Right lobe of liver (tissue), 6 donors: ENCODE measurements at regions not wholly inside any gene's neighbourhood (a gene's known extent, or its start where the extent isn't known, plus 50 kb on each side); places are given as distances from the start of the nearest gene placed in this dataset.

Experiments
- ATAC-seq, 4 donors: fragments of 200-7000 bp; cut with Tn5 transposase; one replicate each; pipeline ENCODE4 v1.9.1; 2020; ENCODE audit warnings: mild to moderate bottlenecking in 4 of 4, moderate library complexity in 4 of 4
- DNase-seq, 3 donors: peaks; one replicate each; pipeline ENCODE4 v3.0.0-alpha.2; 2020
- H3K27ac ChIP-seq, 3 donors: fragments of 200-600 bp; one replicate each; pipeline ENCODE4 v1.8.0; 2022
- H3K27me3 ChIP-seq, 2 donors: fragments of 200-600 bp; one replicate each; pipeline ENCODE4 v1.8.0; 2022
- H3K36me3 ChIP-seq, 4 donors: fragments of 200-600 bp; sonication (generic) in 1 of 4; one replicate each; pipeline versions ENCODE4 v1.5.1 to v1.8.0; 2017 to 2022; ENCODE audit warnings: control low read depth in 1 of 4
- H3K4me1 ChIP-seq, 4 donors: fragments of 200-600 bp; sonication (generic) in 1 of 4; one replicate each; pipeline versions ENCODE4 v1.5.1 to v1.8.0; 2017 to 2022; ENCODE audit warnings: control low read depth in 1 of 4
- H3K4me3 ChIP-seq, 3 donors: fragments of 200-600 bp; one replicate each; pipeline ENCODE4 v1.8.0; 2022
- H3K9me3 ChIP-seq, 4 donors: fragments of 200-600 bp; sonication (generic) in 1 of 4; one replicate each; pipeline versions ENCODE4 v1.5.1 to v1.8.0; 2017 to 2022; ENCODE audit warnings: control low read depth in 1 of 4
- CTCF ChIP-seq, 4 donors: fragments of 200-600 bp in 3 of 4; fragments of 450-650 bp in 1 of 4; IDR thresholded peaks; one replicate each; pipeline versions ENCODE4 v1.5.1 to v1.8.0; 2016 to 2022; ENCODE audit warnings: antibody characterized with exemption in 4 of 4, mild to moderate bottlenecking in 2 of 4
- POLR2A ChIP-seq: fragments of 450-650 bp; IDR thresholded peaks from one replicate; pipeline ENCODE4 v1.6.1; 2017; ENCODE audit warnings: antibody characterized with exemption, mild to moderate bottlenecking
- WGBS: methylation state at CpG from one replicate; pipeline ENCODE4 v1.1.6; 2018; ENCODE audit warnings: low coverage, low lambda C conversion rate; ENCODE audit not compliant: insufficient coverage; ENCODE audit errors: missing lambda C conversion rate; 5-methylcytosine and 5-hydroxymethylcytosine counted together
- intact Hi-C, 2 donors: fragments of 100-400 bp; cut with DNase I; formaldehyde crosslinking; loops; one replicate each; pipeline versions ENCODE4 v1.11.2 to v1.14.1; 2022
- donor health status: DM: no; HTN: yes; CAD: no.
- donor health status: DM: no; HTN: no; CAD: no.
- donor health status: DM: no; HTN: no; CAD: no.
- donor health status: DM: no; HTN: yes; CAD: no.
- donor health status: DM: no; HTN: yes; CAD: no.

GRCh38 chr10:118870467-118871243 lies 115.9 kb upstream of the CACUL1 start:
- intact Hi-C loops = no loop called here
- no peaks in the 10 kb centered on the region for H3K9me3 ChIP-seq
- peak; percentile 69 to 93 (median 80) for ATAC-seq
- no peak overlapping the region for H3K4me3 ChIP-seq
- TF ChIP-seq POLR2A = no peak
- no peak for TF ChIP-seq CTCF (IDR thresholded peaks at IDR 0.05)
- H3K36me3 ChIP-seq = no peaks in the 10 kb centered on the region
- no peaks in the 10 kb centered on the region for H3K27me3 ChIP-seq
- peaks cover 0 to 6% (median 0%) of the 10 kb centered on the region in 4 donors for H3K4me1 ChIP-seq
- DNase-seq = peak in 2 of 3 donors; percentile 32 to 49
- no peak overlapping the region for H3K27ac ChIP-seq
- 31% methylated on average over 4 of the region's 4 CpGs for WGBS

- TF ChIP-seq POLR2A (no peak), CTCF (IDR thresholded peaks at IDR 0.05) (no peak)
- no peak for DNase-seq
Observed at GRCh38 chr10:118871244-118871865, 116.6 kb upstream of the CACUL1 start.

GRCh38 chr10:118873091-118873737 lies 118.4 kb upstream of the CACUL1 start:
- intact Hi-C loops = no loop called here
- TF ChIP-seq CTCF (IDR thresholded peaks at IDR 0.05) (no peak), POLR2A (no peak)
- DNase-seq (no peak), ATAC-seq (no peak)
- 49% methylated on average over 4 of the region's 4 CpGs for WGBS
- no peaks in the 10 kb centered on the region for H3K9me3 ChIP-seq
- H3K27me3 ChIP-seq = no peaks in the 10 kb centered on the region
- H3K4me3 ChIP-seq = no peak overlapping the region
- peaks cover 0 to 6% (median 0%) of the 10 kb centered on the region in 4 donors for H3K4me1 ChIP-seq
- H3K27ac ChIP-seq = no peak overlapping the region
- no peaks in the 10 kb centered on the region for H3K36me3 ChIP-seq

More at GRCh38 chr10:118871244-118871865, 116.6 kb upstream of the CACUL1 start:
- peak in 1 of 4 donors; percentile 23 for ATAC-seq
- Histone ChIP-seq H3K27ac (no peak overlapping the region), H3K4me1 (peaks cover 0 to 6% (median 0%) of the 10 kb centered on the region in 4 donors), H3K4me3 (no peak overlapping the region), H3K36me3 (no peaks in the 10 kb centered on the region), H3K27me3 (no peaks in the 10 kb centered on the region), H3K9me3 (no peaks in the 10 kb centered on the region)
- intact Hi-C loops = no loop called here
- 72% methylated on average over 2 of the region's 2 CpGs for WGBS

GRCh38 chr10:118873738-118874105 lies 119.0 kb upstream of the CACUL1 start:
- no peaks in the 10 kb centered on the region for H3K36me3 ChIP-seq
- DNase-seq (no peak), ATAC-seq (no peak)
- no peaks in the 10 kb centered on the region for H3K9me3 ChIP-seq
- H3K27ac ChIP-seq = no peak overlapping the region
- H3K27me3 ChIP-seq = no peaks in the 10 kb centered on the region
- H3K4me3 ChIP-seq = no peak overlapping the region
- 54% methylated on average over 1 of the region's 2 CpGs for WGBS
- TF ChIP-seq POLR2A (no peak), CTCF (IDR thresholded peaks at IDR 0.05) (no peak)
- intact Hi-C loops = no loop called here
- peaks cover 0 to 6% (median 0%) of the 10 kb centered on the region in 4 donors for H3K4me1 ChIP-seq
